HepG2 (cell line): ENCODE measurements at regions not wholly inside any gene's neighbourhood (a gene's known extent, or its start where the extent isn't known, plus 50 kb on each side); places are given as distances from the start of the nearest gene placed in this dataset.

Source experiments
- ATAC-seq: fragments of 200-7000 bp; cut with Tn5 transposase; 3 replicates; pipeline ENCODE4 v1.9.1; 2020; ENCODE audit warnings: mild to moderate bottlenecking, moderate library complexity
- BruUV-seq: library from RNA; stranded (reverse); fragments of 400-500 nt; replicated peaks from 2 replicates; lab custom pipeline; 2021; lab: Mats Ljungman, UMichigan
- CTCF ChIA-PET: fragments of 300-600 bp; formaldehyde crosslinking; extraction: SDS; loops from one replicate; lab custom pipeline; 2021; ENCODE audit warnings: low total read pairs, inconsistent platforms, low intra/inter-chr PET ratio; lab: Yijun Ruan, JAX
- POLR2A ChIA-PET: fragments of 350-600 bp; sonication (Branson Sonifier 250); formaldehyde crosslinking; loops from one replicate; lab custom pipeline; 2020; ENCODE audit warnings: antibody characterized with exemption, inconsistent platforms; lab: Yijun Ruan, JAX
- DNase-seq: peaks from one replicate; pipeline ENCODE4 v3.0.0-alpha.2; 2015; ENCODE audit warnings: low spot score
- FAIRE-seq: peaks from 3 replicates; lab custom pipeline; 2011; peaks lifted over from hg19 to GRCh38; lab: Jason Lieb, UNC
- H2AFZ ChIP-seq: one replicate; pipeline ENCODE4 v1.6.1; 2011; ENCODE audit warnings: low read length, inconsistent platforms
- H3K27ac ChIP-seq: fragments of 300-600 bp; 3 replicates; pipeline ENCODE4 v1.8.0; 2011; ENCODE audit warnings: mixed run types, mild to moderate bottlenecking, mixed read lengths, low read length, inconsistent platforms; ENCODE audit not compliant: insufficient read depth; ENCODE audit errors: extremely low read length
- H3K27me3 ChIP-seq, 2 experiments: fragments of 200-600 bp in 1 of 2; 2 replicates in 1 of 2; 3 replicates in 1 of 2; pipeline versions ENCODE4 v1.6.0 to v1.8.0; 2011; ENCODE audit warnings: low read length in 2 of 2, mild to moderate bottlenecking in 2 of 2, moderate library complexity in 2 of 2, inconsistent platforms in 1 of 2; ENCODE audit not compliant: insufficient read depth in 2 of 2, control insufficient read depth in 1 of 2
- H3K36me3 ChIP-seq, 2 experiments: fragments of 200-600 bp in 1 of 2; replicated peaks in 1 of 2; 2 replicates in 1 of 2; 3 replicates in 1 of 2; pipeline versions ENCODE4 v1.5.1 to v1.8.0; 2011; ENCODE audit warnings: low read length in 2 of 2, inconsistent platforms in 1 of 2; ENCODE audit not compliant: insufficient read depth in 2 of 2, control insufficient read depth in 1 of 2
- H3K4me1 ChIP-seq: 2 replicates; pipeline ENCODE4 v1.5.1; 2012; ENCODE audit warnings: low read length, inconsistent platforms; ENCODE audit not compliant: insufficient read depth
- H3K4me2 ChIP-seq: 2 replicates; pipeline ENCODE4 v1.6.0; 2011; ENCODE audit warnings: low read depth, low read length, inconsistent platforms
- H3K4me3 ChIP-seq, 3 experiments: fragments of 200-600 bp in 1 of 3; sonication (generic), shearing (Covaris generic) in 1 of 3; replicated peaks in 1 of 3; 2 replicates each; pipeline ENCODE4 v1.5.1; 2011 to 2016; ENCODE audit warnings: low read length in 3 of 3, inconsistent platforms in 2 of 3, low read depth in 2 of 3, mild to moderate bottlenecking in 2 of 3, control low read depth in 1 of 3, mixed read lengths in 1 of 3; ENCODE audit not compliant: insufficient read depth in 1 of 3
- H3K79me2 ChIP-seq: one replicate; pipeline ENCODE4 v1.6.1; 2011; ENCODE audit warnings: low read length, inconsistent platforms; ENCODE audit not compliant: insufficient read depth
- H3K9ac ChIP-seq: 2 replicates; pipeline ENCODE4 v1.6.0; 2011; ENCODE audit warnings: mild to moderate bottlenecking, low read depth, low read length, inconsistent platforms; ENCODE audit not compliant: insufficient read depth
- H3K9me3 ChIP-seq: 2 replicates; pipeline ENCODE4 v1.5.1; 2012; ENCODE audit warnings: mild to moderate bottlenecking, low read length
- H4K20me1 ChIP-seq: 2 replicates; pipeline ENCODE4 v1.6.0; 2011; ENCODE audit warnings: inconsistent platforms, mild to moderate bottlenecking, low read length, moderate library complexity; ENCODE audit not compliant: insufficient read depth
- FOXM1 ChIP-seq: sonication (generic); formaldehyde crosslinking; IDR thresholded peaks from 2 replicates; pipeline ENCODE4 v1.5.0; 2020; ENCODE audit warnings: missing genetic modification reagents
- GABPA ChIP-seq, 2 experiments: IDR thresholded peaks; 2 replicates each; pipeline ENCODE4 v1.6.1; 2011 to 2016; ENCODE audit warnings: low read depth in 2 of 2, low read length in 1 of 2, missing biosample characterization in 1 of 2, missing genetic modification characterization in 1 of 2
- HNF4A ChIP-seq: sonication (generic); formaldehyde crosslinking; IDR thresholded peaks from 2 replicates; pipeline ENCODE4 v1.4.0; 2020; ENCODE audit warnings: missing genetic modification reagents
- HOXA7 ChIP-seq: sonication (generic); formaldehyde crosslinking; IDR thresholded peaks from 2 replicates; pipeline ENCODE4 v1.8.1; 2022; ENCODE audit warnings: mild to moderate bottlenecking, missing genetic modification reagents, moderate library complexity
- KDM6A ChIP-seq: IDR thresholded peaks from 2 replicates; pipeline ENCODE4 v1.6.1; 2016; ENCODE audit warnings: low read depth
- MEF2D ChIP-seq: sonication (generic); formaldehyde crosslinking; IDR thresholded peaks from 2 replicates; pipeline ENCODE4 v1.5.1; 2020; ENCODE audit warnings: mild to moderate bottlenecking, missing genetic modification reagents
- NFE2L2 ChIP-seq: fragments of 150-350 bp; IDR thresholded peaks from 2 replicates; pipeline ENCODE4 v1.6.1; 2014; ENCODE audit warnings: low read length
- POGK ChIP-seq: sonication (generic); formaldehyde crosslinking; conservative IDR thresholded peaks from 2 replicates; pipeline ENCODE4 v1.8.0; 2022; ENCODE audit warnings: mild to moderate bottlenecking, moderate library complexity, missing genetic modification reagents
- TBX3 ChIP-seq: fragments of 450-650 bp; IDR thresholded peaks from 2 replicates; pipeline ENCODE4 v1.6.1; 2017; ENCODE audit warnings: antibody characterized with exemption, mild to moderate bottlenecking, inconsistent platforms, borderline replicate concordance
- ZFP36L1 ChIP-seq: sonication (generic); formaldehyde crosslinking; IDR thresholded peaks from 2 replicates; pipeline ENCODE4 v1.8.0; 2022; ENCODE audit warnings: mild to moderate bottlenecking, missing genetic modification reagents, moderate library complexity
- ZNF124 ChIP-seq: sonication (generic); formaldehyde crosslinking; IDR thresholded peaks from 2 replicates; pipeline ENCODE4 v1.4.0; 2020; ENCODE audit warnings: missing genetic modification reagents
- ZNF251 ChIP-seq: sonication (generic); formaldehyde crosslinking; IDR thresholded peaks from 2 replicates; pipeline ENCODE4 v1.9.0; 2021; ENCODE audit warnings: mild to moderate bottlenecking, missing genetic modification reagents
- ZNF329 ChIP-seq: sonication (generic); formaldehyde crosslinking; IDR thresholded peaks from 2 replicates; pipeline ENCODE4 v1.9.0; 2021; ENCODE audit warnings: low read depth, mild to moderate bottlenecking, missing genetic modification reagents
- ZNF343 ChIP-seq: sonication (generic); formaldehyde crosslinking; IDR thresholded peaks from 2 replicates; pipeline ENCODE4 v1.4.0; 2020; ENCODE audit warnings: mild to moderate bottlenecking, missing genetic modification reagents
- ZNF354B ChIP-seq: sonication (generic); formaldehyde crosslinking; IDR thresholded peaks from 2 replicates; pipeline ENCODE4 v1.8.0; 2022; ENCODE audit warnings: mild to moderate bottlenecking, missing genetic modification reagents
- ZNF580 ChIP-seq: IDR thresholded peaks from 2 replicates; pipeline ENCODE4 v1.6.1; 2016; ENCODE audit warnings: low read depth, borderline replicate concordance
- ZSCAN21 ChIP-seq: sonication (generic); formaldehyde crosslinking; IDR thresholded peaks from 2 replicates; pipeline ENCODE4 v1.8.0; 2022; ENCODE audit warnings: mild to moderate bottlenecking, missing genetic modification reagents, moderate library complexity, borderline replicate concordance
- WGBS: methylation state at CpG from one replicate; pipeline ENCODE4 v1.1.6; 2017; ENCODE audit warnings: low lambda C conversion rate; 5-methylcytosine and 5-hydroxymethylcytosine counted together
- in situ Hi-C: cut with HindIII; loops from 2 replicates; pipeline ENCODE4 v1.10.0; 2017; ENCODE audit warnings: low pct_unique_long_range_greater_than_20kb; ENCODE audit not compliant: extremely low pct_ligation_motif_present
- intact Hi-C: fragments of 100-400 bp; cut with micrococcal nuclease; formaldehyde crosslinking; loops from one replicate; pipeline ENCODE4 v1.10.0; 2022; ENCODE audit not compliant: unreplicated experiment

- BruUV-seq: no TSS peak
- in situ Hi-C loops: no loop called here
- TF ChIP-seq ZFP36L1 (CRISPR knock-in tag) (no peak), HNF4A (CRISPR knock-in tag) (no peak), HOXA7 (CRISPR knock-in tag) (no peak), NFE2L2 (no peak), POGK (CRISPR knock-in tag) (no peak)
Observed at GRCh38 chr14:49139593-49139992, 446.6 kb downstream of the RPS29 start.

GRCh38 chr14:49134940-49135339 is 451.2 kb downstream of the RPS29 start:
- FAIRE-seq (no peak), ATAC-seq (no peak), DNase-seq (no peak)
- 20% methylated on average over 2 of the region's 3 CpGs for WGBS
- Histone ChIP-seq H2AFZ (no peak overlapping the region), H3K9me3 (no peaks in the 10 kb centered on the region), H3K27ac (no peak overlapping the region), H3K27me3 (no peaks in the 10 kb centered on the region), H3K36me3 (no peaks in the 10 kb centered on the region), H3K4me3 (no peak overlapping the region), H4K20me1 (no peaks in the 10 kb centered on the region), H3K9ac (no peak overlapping the region), H3K4me2 (no peak overlapping the region), H3K79me2 (no peaks in the 10 kb centered on the region), H3K4me1 (no peaks in the 10 kb centered on the region)
- in situ Hi-C loops: no loop called here
- no TSS peak for BruUV-seq
- POLR2A ChIA-PET: no interaction called here
- intact Hi-C loops: no loop called here
- CTCF ChIA-PET: no interaction called here
- TF ChIP-seq ZNF580 (CRISPR knock-in tag) (no peak), ZNF354B (CRISPR knock-in tag) (no peak), ZNF251 (no peak), KDM6A (CRISPR knock-in tag) (no peak), ZNF329 (no peak), FOXM1 (CRISPR knock-in tag) (no peak), POGK (CRISPR knock-in tag) (no peak), ZNF343 (no peak), TBX3 (no peak), ZNF124 (CRISPR knock-in tag) (no peak), GABPA (IDR thresholded peaks at IDR 0.05; ENCODE audit: low read depth, low read length) (no peak), GABPA (CRISPR knock-in tag; IDR thresholded peaks at IDR 0.05; ENCODE audit: low read depth) (no peak), MEF2D (CRISPR knock-in tag) (no peak), ZSCAN21 (CRISPR knock-in tag) (no peak)

More at GRCh38 chr14:49139593-49139992, 446.6 kb downstream of the RPS29 start:
- H3K9ac ChIP-seq: no peak overlapping the region
- ChIA-PET CTCF (no interaction called here), POLR2A (no interaction called here)
- no peak overlapping the region for H3K4me2 ChIP-seq
- no peak for FAIRE-seq
- intact Hi-C loops: no loop called here
- no peak overlapping the region for H3K27ac ChIP-seq
- WGBS: 0% methylated on average over 1 of the region's 1 CpG
- H3K36me3 ChIP-seq: no peaks in the 10 kb centered on the region
- no peak for ATAC-seq
- no peaks in the 10 kb centered on the region for H3K9me3 ChIP-seq
- no peak overlapping the region for H2AFZ ChIP-seq
- no peaks in the 10 kb centered on the region for H3K79me2 ChIP-seq
- H3K27me3 ChIP-seq: no peaks in the 10 kb centered on the region
- H4K20me1 ChIP-seq: no peaks in the 10 kb centered on the region
- DNase-seq: no peak
- no peak overlapping the region for H3K4me3 ChIP-seq
- H3K4me1 ChIP-seq: no peaks in the 10 kb centered on the region
